ENCODE measurements at regions not wholly inside any gene's neighbourhood (a gene's known extent, or its start where the extent isn't known, plus 50 kb on each side); places are given as distances from the start of the nearest gene placed in this dataset.
A peak's percentile ranks its signal among the peaks of the same experiment; 100 is the strongest.

- H3K27me3 ChIP-seq (replicated peaks), result no peaks in the 10 kb centered on the region
- peak overlapping the region; percentile 59 for H3K27ac ChIP-seq
- in situ Hi-C loops (cut with HindIII; ENCODE audit: low pct_ligation_motif_present, low sequenced_read_pairs), result no loop called here
- TF ChIP-seq, protein P1, sequence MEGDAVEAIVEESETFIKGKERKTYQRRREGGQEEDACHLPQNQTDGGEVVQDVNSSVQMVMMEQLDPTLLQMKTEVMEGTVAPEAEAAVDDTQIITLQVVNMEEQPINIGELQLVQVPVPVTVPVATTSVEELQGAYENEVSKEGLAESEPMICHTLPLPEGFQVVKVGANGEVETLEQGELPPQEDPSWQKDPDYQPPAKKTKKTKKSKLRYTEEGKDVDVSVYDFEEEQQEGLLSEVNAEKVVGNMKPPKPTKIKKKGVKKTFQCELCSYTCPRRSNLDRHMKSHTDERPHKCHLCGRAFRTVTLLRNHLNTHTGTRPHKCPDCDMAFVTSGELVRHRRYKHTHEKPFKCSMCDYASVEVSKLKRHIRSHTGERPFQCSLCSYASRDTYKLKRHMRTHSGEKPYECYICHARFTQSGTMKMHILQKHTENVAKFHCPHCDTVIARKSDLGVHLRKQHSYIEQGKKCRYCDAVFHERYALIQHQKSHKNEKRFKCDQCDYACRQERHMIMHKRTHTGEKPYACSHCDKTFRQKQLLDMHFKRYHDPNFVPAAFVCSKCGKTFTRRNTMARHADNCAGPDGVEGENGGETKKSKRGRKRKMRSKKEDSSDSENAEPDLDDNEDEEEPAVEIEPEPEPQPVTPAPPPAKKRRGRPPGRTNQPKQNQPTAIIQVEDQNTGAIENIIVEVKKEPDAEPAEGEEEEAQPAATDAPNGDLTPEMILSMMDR (IDR thresholded peaks at IDR 0.05; ENCODE audit: low read depth, low read length, missing control alignments), result no peak
- DNase-seq, result peak; percentile 52
- no peaks in the 10 kb centered on the region for H3K36me3 ChIP-seq (replicated peaks)
- no peak overlapping the region for H3K4me3 ChIP-seq (ENCODE audit: low read depth, low read length)
Measured at GRCh38 chrX:44025555-44025954, 52.4 kb upstream of the NDP start.

Measured in brain microvascular endothelial cell (primary cell).